ENCODE measurements at regions not wholly inside any gene's neighbourhood (a gene's known extent, or its start where the extent isn't known, plus 50 kb on each side); places are given as distances from the start of the nearest gene placed in this dataset.

GRCh38 chr12:111186347-111186746 lies 182.5 kb downstream of the PHETA1 start:
- no peak for ATAC-seq
- no peak for TF ChIP-seq POU6F1 (CRISPR knock-in tag; IDR thresholded peaks at IDR 0.05; ENCODE audit: borderline replicate concordance, low read depth)
- TF ChIP-seq CSRNP3 (CRISPR knock-in tag; IDR thresholded peaks at IDR 0.05) = no peak
- no peak for TF ChIP-seq ZC3H10 (CRISPR knock-in tag; IDR thresholded peaks at IDR 0.05)
- TF ChIP-seq BACH2 (CRISPR knock-in tag; IDR thresholded peaks at IDR 0.05; ENCODE audit: borderline replicate concordance) = no peak
- no peak for TF ChIP-seq ZNF8 (CRISPR knock-in tag; IDR thresholded peaks at IDR 0.05)
- no peak for TF ChIP-seq TSHZ2 (CRISPR knock-in tag; IDR thresholded peaks at IDR 0.05)
- TF ChIP-seq ISL1 (CRISPR knock-in tag; IDR thresholded peaks at IDR 0.05) = no peak
- no peak for TF ChIP-seq SNAI2 (CRISPR knock-in tag; IDR thresholded peaks at IDR 0.05)
- no peak for TF ChIP-seq ESRRG (CRISPR knock-in tag; IDR thresholded peaks at IDR 0.05)
- no peak for TF ChIP-seq ZNF70 (CRISPR knock-in tag; IDR thresholded peaks at IDR 0.05)
- no peak for TF ChIP-seq RARB (CRISPR knock-in tag; IDR thresholded peaks at IDR 0.05)
- TF ChIP-seq ARNTL (CRISPR knock-in tag; IDR thresholded peaks at IDR 0.05; ENCODE audit: borderline replicate concordance, low read depth) = no peak

- ATAC-seq = no peak
- TF ChIP-seq ZNF70 (CRISPR knock-in tag; IDR thresholded peaks at IDR 0.05) (no peak), ZNF565 (CRISPR knock-in tag; conservative IDR thresholded peaks at IDR 0.05; ENCODE audit: low read depth) (no peak), CSDC2 (CRISPR knock-in tag; IDR thresholded peaks at IDR 0.05) (no peak), CSRNP3 (CRISPR knock-in tag; IDR thresholded peaks at IDR 0.05) (no peak), BACH2 (CRISPR knock-in tag; IDR thresholded peaks at IDR 0.05; ENCODE audit: borderline replicate concordance) (no peak), ZNF8 (CRISPR knock-in tag; IDR thresholded peaks at IDR 0.05) (no peak), TCF4 (CRISPR knock-in tag; IDR thresholded peaks at IDR 0.05; ENCODE audit: borderline replicate concordance) (no peak), GLIS3 (CRISPR knock-in tag; IDR thresholded peaks at IDR 0.05) (no peak), PATZ1 (CRISPR knock-in tag; IDR thresholded peaks at IDR 0.05; ENCODE audit: borderline replicate concordance) (no peak), PPARA (CRISPR knock-in tag; IDR thresholded peaks at IDR 0.05; ENCODE audit: borderline replicate concordance) (no peak), ZFP30 (CRISPR knock-in tag; IDR thresholded peaks at IDR 0.05) (no peak), ISL1 (CRISPR knock-in tag; IDR thresholded peaks at IDR 0.05) (no peak), ZC3H10 (CRISPR knock-in tag; IDR thresholded peaks at IDR 0.05) (no peak), TSHZ2 (CRISPR knock-in tag; IDR thresholded peaks at IDR 0.05) (no peak), ARNTL (CRISPR knock-in tag; IDR thresholded peaks at IDR 0.05; ENCODE audit: borderline replicate concordance, low read depth) (no peak), TOX (CRISPR knock-in tag; IDR thresholded peaks at IDR 0.05; ENCODE audit: borderline replicate concordance) (no peak), POU6F1 (CRISPR knock-in tag; IDR thresholded peaks at IDR 0.05; ENCODE audit: borderline replicate concordance, low read depth) (no peak), SNAI2 (CRISPR knock-in tag; IDR thresholded peaks at IDR 0.05) (no peak), OSR1 (CRISPR knock-in tag; IDR thresholded peaks at IDR 0.05) (no peak), CREB5 (CRISPR knock-in tag; IDR thresholded peaks at IDR 0.05; ENCODE audit: low read depth) (no peak)
Measured at GRCh38 chr12:111185889-111186227, 183.0 kb downstream of the PHETA1 start.
